Stimulated activated CD4-positive, alpha-beta T cell treated with anti-CD3 and anti-CD28 coated beads, Interleukin-1b, Interleukin-23, amount 100 ng/mL, for 24 hours (primary cell): ENCODE measurements at regions not wholly inside any gene's neighbourhood (a gene's known extent, or its start where the extent isn't known, plus 50 kb on each side); places are given as distances from the start of the nearest gene placed in this dataset.

Experiments
- DNase-seq, 4 experiments: peaks; one replicate each; pipeline ENCODE4 v3.0.0-alpha.2; 2020; ENCODE audit warnings: low read depth in 4 of 4, low spot score in 1 of 4

DNA sequence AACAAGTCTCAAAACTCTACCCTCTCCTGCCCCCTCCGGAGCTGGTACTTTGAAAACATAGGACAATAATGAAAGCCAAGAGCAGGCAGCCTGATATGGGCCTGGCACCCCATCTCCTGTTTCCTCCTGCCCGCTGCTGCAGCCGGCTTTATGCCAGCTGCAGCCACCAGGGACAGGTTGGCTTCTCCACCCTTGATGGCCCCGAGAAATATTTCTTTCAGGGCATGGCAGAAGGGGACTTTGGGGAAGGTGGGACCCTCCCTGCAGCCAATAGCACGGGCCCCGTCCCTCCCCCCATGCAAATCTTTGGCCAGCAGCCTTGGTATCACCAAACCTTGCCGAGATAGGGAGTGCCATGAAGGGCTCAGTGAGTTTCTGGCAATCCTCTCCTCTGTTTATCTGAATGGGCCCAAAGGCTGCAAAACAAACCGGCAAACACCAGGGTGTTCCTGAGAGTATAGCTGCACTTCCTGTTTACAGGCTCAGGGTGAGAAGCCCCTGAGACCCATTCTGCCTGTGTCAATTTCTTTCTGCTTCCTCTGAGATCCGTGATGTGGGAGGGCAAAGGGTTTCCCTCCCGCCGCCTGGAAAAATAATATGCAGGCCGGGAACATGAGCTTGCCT lies 73.4 kb upstream of the BOD1 start:
- no peak for DNase-seq

DNA sequence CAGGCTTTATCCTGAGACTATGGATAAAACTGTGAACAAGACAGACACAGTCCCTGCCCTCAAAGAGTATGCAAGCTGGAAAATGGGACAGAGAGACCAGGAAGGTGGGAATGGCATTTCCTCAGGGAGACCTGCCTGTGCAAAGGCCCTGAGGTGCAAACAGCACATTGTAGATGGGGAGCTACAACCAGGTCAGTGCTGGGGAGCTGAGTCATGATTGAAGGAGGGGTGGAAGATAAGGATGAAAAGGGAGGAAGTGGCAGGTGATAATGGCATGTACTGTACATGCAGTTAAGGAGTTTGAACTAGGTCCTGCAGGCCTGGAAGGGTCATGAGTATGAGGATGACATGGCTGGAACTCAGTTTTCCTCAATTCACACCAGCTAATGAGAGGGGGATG lies 75.5 kb upstream of the BOD1 start:
- DNase-seq, result no peak

DNA sequence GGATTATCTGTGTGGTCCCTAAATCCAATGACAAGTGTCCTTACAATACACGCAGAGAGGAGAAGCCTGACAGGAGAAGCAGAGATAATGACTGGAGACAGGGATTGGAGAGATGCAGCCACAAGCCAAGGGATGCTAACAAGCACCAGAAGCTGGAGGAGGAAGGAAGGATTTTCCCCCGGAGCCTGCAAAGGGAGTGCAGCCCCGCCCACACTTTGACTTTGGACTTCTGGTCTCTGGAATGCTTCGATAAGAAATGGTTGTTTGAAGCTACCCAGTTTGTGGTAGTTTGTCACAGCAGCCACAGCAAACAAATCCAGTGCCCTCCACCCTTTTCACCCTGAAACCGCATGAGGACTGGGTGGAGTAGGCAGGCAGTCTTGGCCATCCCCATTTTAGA lies 77.2 kb upstream of the BOD1 start:
- DNase-seq, result no peak

DNA sequence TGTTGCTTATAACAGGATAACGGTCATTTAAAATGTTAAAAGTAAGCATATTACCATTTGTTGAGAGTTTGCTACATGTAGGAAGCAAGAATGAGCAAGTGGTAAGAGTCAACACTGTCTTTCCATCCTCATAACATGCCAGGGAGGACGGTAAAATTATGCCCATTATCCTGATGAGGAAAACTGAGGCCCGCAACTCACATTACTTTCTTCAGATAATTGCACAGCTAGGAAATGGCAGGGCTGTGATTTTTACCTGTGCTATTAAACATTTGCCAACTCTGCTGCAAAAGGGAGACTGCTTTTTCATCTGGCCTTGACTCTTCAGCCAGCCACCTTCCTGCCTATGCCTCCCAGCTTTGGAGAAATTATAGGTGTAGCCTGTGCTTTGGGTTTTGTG lies 79.8 kb upstream of the BOD1 start:
- DNase-seq, result no peak

DNA sequence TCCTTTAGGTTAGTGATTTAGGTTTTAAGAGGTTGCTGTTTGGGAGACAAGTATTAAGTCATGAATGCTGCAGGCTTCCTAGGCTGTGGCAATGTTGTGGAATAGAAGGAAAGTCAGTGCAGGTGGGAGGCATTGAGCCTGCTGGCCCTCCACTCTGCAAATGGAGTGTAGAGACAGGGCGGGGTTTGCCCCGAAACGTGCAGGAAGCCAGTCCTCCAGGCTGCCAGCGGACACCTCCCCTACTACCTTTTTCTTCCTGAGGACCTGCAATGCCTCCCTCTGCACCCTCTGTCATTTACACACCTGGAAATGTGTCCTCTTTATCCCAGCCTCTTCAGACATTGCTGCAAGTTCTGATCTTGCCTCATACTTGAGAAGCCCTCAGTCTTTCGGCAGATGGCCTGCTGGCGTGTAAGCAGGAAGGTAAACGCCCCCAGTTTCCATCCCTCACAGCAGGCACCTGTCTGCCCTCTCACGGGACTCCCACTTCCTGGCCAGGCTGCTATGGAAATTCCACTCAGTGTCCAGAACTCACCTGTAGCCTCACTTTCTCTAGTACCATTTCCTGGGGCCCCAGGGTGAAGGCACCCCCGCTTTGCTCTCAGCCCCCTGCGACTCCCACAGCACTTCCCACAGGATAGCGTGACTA lies 81.6 kb upstream of the BOD1 start:
- DNase-seq, result no peak

DNA sequence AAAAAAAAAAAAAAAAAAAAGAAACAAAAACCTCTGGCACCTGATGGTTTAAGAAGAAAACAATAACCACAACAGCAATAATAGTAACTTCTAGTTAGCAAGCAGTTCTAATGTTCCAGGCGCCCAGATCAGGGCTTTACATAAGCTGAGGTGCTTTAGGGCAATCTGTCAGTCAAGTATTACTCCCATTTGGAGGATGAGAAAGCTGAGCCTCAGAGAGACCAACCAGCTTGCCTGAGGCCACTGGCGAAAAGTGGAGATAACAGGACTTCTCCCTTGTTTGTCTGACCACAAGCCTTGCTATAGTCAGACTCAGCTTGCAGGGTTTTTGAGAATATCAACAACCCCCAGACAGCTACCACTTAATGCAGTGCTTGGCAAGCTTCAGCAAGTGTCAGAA lies 83.5 kb upstream of the BOD1 start:
- no peak for DNase-seq

DNA sequence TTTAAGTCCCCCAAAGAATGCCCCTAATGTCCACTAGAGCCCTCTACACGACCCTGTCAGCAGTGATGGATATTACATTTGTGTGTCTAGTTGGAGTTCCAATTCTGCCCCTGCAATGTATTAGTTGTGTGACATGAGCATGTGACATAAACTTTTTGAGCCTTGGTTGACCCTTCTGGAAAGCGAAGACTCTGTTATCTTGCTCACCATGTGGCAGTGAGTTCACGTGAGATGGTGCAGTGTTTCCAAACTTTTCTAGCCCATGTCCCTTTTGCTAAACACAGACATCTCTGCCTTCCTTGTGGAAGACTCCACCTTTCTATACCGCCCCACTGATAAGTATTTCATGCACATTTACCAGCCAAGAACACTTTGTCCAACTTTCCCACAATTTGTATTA lies 87.0 kb upstream of the BOD1 start:
- no peak for DNase-seq

DNA sequence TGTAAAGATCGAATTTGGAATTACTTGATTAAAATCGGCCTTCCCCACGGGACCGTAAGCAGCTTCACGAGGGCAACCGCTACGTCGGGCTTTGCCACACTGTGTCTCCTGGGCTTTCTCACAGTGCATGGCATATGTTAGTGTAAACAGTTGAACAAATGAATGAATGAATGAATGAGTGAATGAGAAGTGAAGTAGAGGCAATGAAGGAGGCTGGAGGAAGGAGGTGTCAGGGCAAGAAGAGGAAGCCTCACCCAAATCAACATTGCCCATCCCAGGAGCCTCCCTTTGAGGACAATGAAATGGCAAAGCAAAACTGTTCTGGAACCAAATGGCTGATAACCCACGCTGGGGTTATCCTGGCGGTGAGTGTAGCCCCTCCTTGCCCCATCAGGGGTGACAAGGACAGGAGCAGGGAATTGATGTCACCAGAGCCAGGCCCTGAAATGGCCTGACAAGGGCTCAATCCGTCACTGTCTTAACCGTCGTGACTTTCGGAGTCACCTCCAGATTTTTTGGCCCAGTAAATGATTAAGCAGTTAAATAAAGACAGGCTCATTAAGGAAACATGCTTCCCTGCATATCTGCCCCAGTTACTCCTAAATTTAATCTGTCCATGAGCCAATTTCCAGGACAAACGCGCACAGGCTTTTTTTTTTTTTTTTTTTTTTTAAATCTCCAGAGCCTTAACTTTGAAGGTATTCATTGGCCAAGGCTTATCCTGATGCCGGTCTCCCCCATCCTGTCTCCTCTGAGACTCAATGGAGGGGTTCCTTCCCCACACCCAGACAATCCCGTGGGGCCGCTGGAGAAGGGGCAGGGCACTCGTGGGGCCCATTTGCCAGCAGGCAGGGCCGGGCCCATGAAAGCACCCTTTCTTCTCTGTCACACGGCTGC lies 88.4 kb upstream of the BOD1 start:
- DNase-seq, result no peak

DNA sequence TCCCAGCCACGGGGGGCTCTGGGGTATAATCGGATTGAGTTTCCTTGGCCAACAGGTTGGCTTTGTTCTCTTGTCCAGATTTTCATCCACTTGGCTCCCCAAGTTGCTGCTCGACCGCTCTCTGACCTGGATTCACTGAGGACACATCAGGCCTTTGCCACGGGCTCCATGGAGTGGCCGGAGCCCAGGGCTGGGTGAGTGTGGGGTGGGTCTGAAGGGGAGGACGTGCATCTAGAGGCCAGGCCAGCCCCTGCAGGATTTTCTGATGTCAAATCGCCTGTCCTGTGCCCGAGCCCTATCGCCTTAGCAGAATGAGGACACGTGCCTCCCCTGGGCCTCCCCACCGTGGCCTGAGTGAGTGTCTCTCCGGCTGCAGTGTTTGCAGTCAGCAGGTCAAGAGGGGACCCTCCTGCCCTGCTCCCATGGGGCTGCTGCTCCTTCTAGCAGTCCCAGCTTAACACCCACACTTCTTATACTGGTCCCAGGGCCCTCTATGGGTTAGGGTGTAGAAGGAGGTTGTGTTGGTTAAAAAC lies 89.1 kb upstream of the BOD1 start:
- no peak for DNase-seq

DNA sequence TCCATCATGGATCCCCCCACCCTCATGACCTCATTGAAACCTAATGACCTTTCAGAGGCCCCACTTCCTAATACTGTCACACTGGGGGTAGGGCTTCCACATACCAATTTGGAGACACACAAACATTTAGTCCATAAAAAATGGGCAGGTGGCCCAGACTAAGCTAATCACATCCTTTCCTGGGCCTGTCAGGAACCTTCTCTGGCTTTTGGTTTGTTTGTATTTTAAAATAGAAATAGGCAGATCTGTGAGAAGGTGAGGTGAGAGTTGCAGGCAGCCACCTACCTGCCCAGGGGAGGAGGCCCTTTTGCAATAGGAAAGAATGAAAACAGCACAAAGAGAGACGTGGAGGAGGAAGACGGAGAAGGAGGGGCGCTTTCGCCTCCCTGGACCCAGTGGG lies 90.2 kb upstream of the BOD1 start:
- no peak for DNase-seq

DNA sequence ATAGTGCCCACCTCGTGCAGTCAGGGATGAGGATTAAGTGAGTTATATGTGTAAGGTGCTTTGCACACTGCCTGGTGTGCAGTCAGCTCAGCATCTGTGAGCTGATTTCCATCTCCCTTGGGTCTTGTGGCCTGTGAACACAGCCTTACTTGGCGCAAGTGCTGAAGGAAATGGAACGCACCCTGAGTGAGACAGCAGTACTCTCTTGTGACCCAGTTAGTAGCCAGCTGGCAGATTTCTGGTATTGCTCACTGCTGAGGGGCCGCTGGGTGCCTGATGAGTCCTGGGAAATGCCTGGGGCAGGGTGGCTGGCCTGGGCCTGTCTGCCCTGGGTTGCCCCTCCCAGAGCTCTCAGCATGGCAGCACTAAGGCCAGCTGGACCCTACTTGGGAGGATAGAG lies 90.9 kb upstream of the BOD1 start:
- DNase-seq, result no peak

DNA sequence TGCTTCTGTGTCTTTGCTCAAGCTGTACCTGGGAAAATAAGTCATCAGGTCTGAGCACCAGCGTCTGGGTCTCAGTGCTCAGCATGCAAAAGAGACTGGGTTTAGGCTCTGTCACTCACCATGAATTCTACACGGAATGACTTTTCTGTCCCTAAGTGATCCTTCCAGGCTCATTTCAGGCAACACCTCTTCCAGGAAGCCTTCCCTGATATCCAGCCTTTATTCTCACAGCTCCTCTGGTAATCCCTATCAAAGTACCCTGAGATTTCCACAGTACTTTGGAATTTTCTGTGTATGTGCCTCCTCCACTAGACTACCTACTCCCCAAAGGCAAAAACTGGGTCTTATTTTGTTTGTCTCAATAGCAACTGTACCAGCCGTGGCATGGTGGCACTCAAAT lies 92.7 kb upstream of the BOD1 start:
- no peak for DNase-seq

DNA sequence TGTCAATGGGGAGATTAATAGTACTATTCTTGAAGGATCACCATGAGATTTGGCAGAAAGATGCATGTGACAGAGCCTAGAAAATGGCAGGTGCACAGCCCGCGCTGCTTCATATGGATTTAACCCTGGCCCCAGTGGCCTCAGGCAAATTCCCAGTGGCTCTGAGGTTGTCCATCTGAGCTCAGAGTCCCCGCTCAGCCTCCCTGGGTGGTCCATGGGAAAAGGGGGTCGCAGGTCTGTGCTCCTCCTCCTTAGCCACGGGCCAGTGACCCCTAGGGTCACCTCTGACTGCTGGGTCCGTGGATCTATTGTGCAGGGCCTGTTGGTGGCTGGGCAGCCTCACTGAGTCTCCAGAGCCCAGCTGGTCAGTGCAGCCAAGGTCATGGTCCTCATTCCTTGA lies 93.3 kb upstream of the BOD1 start:
- DNase-seq, result no peak

DNA sequence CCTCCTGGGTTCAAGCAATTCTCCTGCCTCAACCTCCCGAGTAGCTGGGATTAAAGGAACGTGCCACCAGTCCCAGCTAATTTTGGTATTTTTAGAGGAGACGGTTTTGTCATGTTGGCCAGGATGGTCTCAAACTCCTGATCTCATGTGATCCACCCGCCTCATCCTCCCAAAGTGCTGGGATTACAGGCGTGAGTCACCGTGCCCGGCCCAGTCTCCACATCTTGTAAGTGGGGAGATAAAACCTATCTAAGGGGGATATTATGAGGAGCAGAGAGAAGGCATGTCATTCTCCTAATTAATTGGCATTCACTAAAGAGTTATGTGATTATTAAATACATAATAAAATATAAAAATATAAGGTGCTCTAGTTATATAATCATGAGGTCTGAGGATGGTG lies 94.1 kb upstream of the BOD1 start:
- no peak for DNase-seq

DNA sequence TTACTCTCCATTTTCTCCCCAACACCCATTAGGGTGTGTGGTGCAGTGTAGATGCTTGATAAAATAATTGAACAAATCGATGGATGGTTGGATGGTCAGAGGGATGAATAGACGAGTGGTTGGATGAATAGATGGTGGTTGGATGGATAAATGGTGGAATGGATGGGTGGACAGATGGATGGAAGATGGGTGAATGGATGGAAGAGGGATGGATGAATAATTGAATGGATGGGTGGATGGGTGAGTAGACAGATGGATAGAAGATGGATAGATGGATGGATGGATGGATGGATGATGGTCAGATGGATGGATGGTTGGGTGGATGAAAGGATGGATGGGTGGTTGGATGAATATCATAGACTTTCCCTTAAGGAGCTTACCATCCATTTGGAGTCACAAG lies 95.0 kb upstream of the BOD1 start:
- no peak for DNase-seq

DNA sequence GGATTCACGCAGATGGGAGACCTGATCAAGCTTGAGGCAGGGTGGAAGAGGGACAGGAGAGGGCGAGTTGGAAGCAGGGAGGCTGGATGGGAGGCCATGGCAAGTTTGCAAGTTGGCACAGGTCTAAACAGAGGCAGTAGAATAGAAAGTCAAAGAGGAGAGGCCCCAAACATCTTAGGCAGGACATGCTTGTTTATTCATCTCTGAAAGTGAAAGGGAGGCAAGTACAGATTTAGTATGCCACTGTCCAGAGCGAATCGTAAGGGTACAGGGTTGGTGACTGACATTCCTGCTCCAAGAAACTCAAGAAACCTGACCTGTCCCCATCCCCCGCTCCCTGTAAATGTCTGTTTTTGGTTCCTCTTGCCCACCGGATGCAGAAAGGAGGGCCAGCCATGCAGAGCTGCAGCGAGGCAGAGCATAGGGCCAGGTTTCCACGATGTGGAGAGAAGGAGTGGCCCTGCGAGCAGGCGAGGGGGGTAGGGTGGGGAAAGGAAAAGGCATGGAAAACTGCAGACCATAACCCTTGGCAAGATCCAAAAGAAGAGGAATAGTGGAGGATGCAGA lies 96.2 kb upstream of the BOD1 start:
- DNase-seq, result no peak

DNA sequence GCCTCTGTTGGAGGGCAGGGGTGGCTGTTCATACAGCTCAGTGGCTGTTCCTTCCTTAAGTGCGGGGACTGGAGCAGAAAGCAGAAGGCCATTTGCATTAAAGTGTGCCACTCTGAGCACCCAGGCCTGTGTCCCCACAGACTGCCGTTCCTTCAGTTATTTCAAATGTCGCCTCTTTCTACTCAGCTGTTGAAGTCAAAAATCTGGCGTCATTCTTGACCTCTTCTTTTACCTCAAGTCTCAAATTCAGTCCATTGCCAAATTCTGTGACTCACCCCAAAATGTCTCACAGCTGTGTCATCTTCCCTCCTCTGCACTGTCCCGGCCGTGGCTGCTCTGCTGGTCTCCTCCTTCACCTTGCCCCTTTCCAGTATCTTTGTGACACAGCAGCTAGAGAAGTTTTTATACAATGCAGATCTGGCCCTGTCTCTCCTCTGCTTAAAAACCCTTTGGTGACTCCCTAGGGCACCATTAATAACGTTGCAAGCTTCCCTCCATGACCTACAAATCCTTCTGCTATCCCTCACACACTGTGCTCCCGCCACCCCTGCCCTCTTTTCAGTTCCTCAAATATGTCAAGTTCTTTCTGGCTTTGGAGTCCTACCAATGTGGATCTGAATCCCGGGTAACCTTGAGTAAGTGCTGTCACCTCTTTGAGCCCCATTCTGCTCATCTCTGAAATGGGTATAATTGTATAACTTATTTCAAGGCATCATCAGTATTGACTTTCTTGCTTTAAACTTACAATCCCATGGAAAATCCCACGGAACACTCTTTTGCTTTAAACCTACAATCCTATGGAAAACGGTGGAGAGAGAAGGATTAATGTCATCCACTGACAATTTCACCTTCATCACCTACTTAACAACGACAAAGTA lies 98.3 kb upstream of the BOD1 start:
- DNase-seq, result no peak

DNA sequence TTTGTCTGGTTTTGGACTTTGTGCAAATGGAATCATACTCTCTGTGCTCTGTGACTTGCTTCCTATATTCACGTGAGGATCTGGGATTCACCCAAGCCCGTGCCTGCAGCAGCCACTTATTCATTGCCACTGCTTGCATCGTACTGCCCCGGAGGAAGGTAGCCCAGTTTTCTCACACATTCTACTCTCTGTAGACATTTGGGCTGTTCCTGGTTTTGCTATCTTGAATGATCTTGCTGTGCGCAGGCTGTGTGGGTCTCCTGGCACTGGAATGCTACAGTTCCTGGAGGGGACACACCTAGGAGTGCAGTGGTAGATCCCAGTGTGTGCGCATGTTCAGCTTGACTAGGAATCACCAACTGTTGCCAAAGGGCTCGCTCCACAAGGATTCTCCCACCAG lies 99.2 kb upstream of the BOD1 start:
- no peak for DNase-seq

DNA sequence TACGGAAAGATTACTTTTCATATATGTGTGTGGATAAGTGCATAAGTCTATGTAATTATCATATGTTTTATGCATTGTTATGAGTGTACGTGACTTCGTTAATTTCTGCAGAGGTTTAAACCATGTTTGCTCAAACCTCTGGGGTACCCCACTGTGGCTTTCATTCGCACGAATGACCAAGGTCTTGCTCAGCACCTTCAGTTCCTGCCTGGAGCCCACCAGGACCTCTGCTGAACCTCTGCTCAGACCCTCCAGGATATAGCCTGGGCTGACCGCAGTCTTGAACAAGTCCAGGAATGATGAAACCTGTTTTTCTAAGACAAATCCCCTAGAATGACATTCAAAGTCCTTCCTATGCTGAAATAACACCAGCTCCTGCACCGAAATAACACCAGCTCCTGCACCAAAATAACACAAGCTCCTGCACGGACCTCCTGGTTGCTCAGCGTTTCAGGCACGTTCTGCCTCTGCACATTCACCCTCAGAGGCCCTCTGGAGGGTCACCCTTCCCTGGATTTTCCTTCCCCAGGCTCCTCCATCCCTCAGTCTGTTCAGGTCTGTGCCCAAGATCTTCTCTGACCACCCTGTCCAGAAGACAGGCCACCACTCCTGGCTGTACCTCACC lies 99.7 kb upstream of the BOD1 start:
- DNase-seq, result no peak

DNA sequence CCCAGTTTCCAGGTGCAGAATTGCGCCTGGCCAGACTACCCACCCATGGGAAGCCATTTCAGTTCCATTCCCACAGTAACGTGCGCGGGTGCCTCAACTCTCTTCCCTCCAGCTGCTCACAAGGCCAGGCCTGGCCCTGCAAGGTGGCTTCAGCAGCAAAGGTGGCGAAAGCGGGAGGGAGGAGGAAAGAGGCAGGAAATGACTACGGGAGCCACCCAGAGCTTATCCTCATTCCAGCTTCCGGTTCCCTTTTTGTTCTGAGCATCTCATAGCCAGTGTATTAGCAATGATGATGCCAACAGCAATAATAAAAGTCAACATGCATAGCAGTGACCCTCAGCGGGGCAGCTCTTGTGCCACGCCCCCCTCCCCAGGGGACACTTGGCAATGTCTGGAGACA lies 101.5 kb upstream of the BOD1 start:
- no peak for DNase-seq
